A673 (cell line): ENCODE measurements at regions not wholly inside any gene's neighbourhood (a gene's known extent, or its start where the extent isn't known, plus 50 kb on each side); places are given as distances from the start of the nearest gene placed in this dataset.

Experiments
- BruUV-seq: library from RNA; stranded (reverse); fragments of 400-500 nt; replicated peaks from 2 replicates; lab custom pipeline; 2021; lab: Mats Ljungman, UMichigan
- CTCF ChIA-PET: fragments of 300-600 bp; sonication (Branson Sonifier 250); formaldehyde crosslinking; loops from one replicate; lab custom pipeline; 2022; ENCODE audit warnings: antibody characterized with exemption; lab: Charles Lee
- POLR2A ChIA-PET: fragments of 300-600 bp; sonication (Branson Sonifier 250); formaldehyde crosslinking; loops from one replicate; lab custom pipeline; 2022; ENCODE audit warnings: antibody characterized with exemption; ENCODE audit not compliant: low non-redundant PET; lab: Charles Lee
- DNase-seq: peaks from one replicate; pipeline ENCODE4 v3.0.0-alpha.2; 2015; ENCODE audit warnings: low spot score
- H3K27ac ChIP-seq: fragments of 200-600 bp; sonication (generic); 2 replicates; pipeline ENCODE4 v1.5.1; 2016; ENCODE audit warnings: mixed run types, low read depth, mild to moderate bottlenecking, mixed read lengths, antibody characterized with exemption, low read length; ENCODE audit not compliant: poor library complexity, severe bottlenecking
- H3K27me3 ChIP-seq: fragments of 200-600 bp; sonication (generic); replicated peaks from 2 replicates; pipeline ENCODE4 v1.6.1; 2017; ENCODE audit warnings: mixed run types, low read depth, mild to moderate bottlenecking, mixed read lengths, antibody characterized with exemption, low read length; ENCODE audit not compliant: insufficient read depth, poor library complexity
- H3K36me3 ChIP-seq: fragments of 200-600 bp; sonication (generic); 2 replicates; pipeline ENCODE4 v1.6.1; 2016; ENCODE audit warnings: mixed run types, mild to moderate bottlenecking, mixed read lengths, antibody characterized with exemption, low read length; ENCODE audit not compliant: insufficient read depth, poor library complexity, severe bottlenecking
- H3K4me1 ChIP-seq: fragments of 200-600 bp; sonication (generic); 2 replicates; pipeline ENCODE4 v1.6.1; 2017; ENCODE audit warnings: mixed run types, mild to moderate bottlenecking, mixed read lengths, antibody characterized with exemption, low read length; ENCODE audit not compliant: insufficient read depth, poor library complexity, severe bottlenecking
- H3K4me3 ChIP-seq: fragments of 200-600 bp; sonication (generic); 2 replicates; pipeline ENCODE4 v1.5.1; 2016; ENCODE audit warnings: low read depth, mixed run types, mild to moderate bottlenecking, mixed read lengths, low read length; ENCODE audit not compliant: poor library complexity, severe bottlenecking
- H3K9me3 ChIP-seq: fragments of 200-600 bp; sonication (generic); 2 replicates; pipeline ENCODE4 v1.6.1; 2016; ENCODE audit warnings: mixed run types, low read depth, mild to moderate bottlenecking, mixed read lengths, antibody characterized with exemption, low read length; ENCODE audit not compliant: poor library complexity, severe bottlenecking
- CTCF ChIP-seq: fragments of 300-800, 200-600 bp; sonication (generic); conservative IDR thresholded peaks from 2 replicates; pipeline ENCODE4 v1.5.1; 2017; ENCODE audit warnings: low read depth, mild to moderate bottlenecking, antibody characterized with exemption, low read length, moderate library complexity, mixed read lengths
- EZH2 ChIP-seq: fragments of 200-600 bp; sonication (generic); IDR thresholded peaks from 2 replicates; pipeline ENCODE4 v1.6.1; 2017; ENCODE audit warnings: borderline replicate concordance, low read depth, mild to moderate bottlenecking, mixed read lengths, antibody characterized with exemption, low read length; ENCODE audit not compliant: poor library complexity, severe bottlenecking
- intact Hi-C: fragments of 100-400 bp; cut with micrococcal nuclease; formaldehyde crosslinking; loops from one replicate; pipeline ENCODE4 v1.10.0; 2022; ENCODE audit not compliant: unreplicated experiment

GRCh38 chr3:187931101-187931500 lies 185.8 kb upstream of the BCL6 start:
- POLR2A ChIA-PET: no interaction called here
- intact Hi-C loops: no loop called here
- DNase-seq: no peak
- no TSS peak for BruUV-seq
- CTCF ChIA-PET: no interaction called here
- H3K27me3 ChIP-seq: no peaks in the 10 kb centered on the region
- TF ChIP-seq EZH2 (no peak), CTCF (no peak)
- no peaks in the 10 kb centered on the region for H3K36me3 ChIP-seq
- H3K4me3 ChIP-seq: no peak overlapping the region
- no peaks in the 10 kb centered on the region for H3K9me3 ChIP-seq
- no peak overlapping the region for H3K27ac ChIP-seq
- no peaks in the 10 kb centered on the region for H3K4me1 ChIP-seq

GRCh38 chr3:187931770-187932278 lies 186.6 kb upstream of the BCL6 start:
- Histone ChIP-seq H3K4me1 (no peaks in the 10 kb centered on the region), H3K27ac (no peak overlapping the region), H3K27me3 (no peaks in the 10 kb centered on the region), H3K36me3 (no peaks in the 10 kb centered on the region), H3K4me3 (no peak overlapping the region), H3K9me3 (no peaks in the 10 kb centered on the region)
- no peak for DNase-seq
- no TSS peak for BruUV-seq
- intact Hi-C loops: no loop called here
- TF ChIP-seq EZH2 (no peak), CTCF (no peak)
- POLR2A ChIA-PET: no interaction called here
- CTCF ChIA-PET: no interaction called here

- POLR2A ChIA-PET: no interaction called here
- Histone ChIP-seq H3K27me3 (no peaks in the 10 kb centered on the region), H3K27ac (no peak overlapping the region), H3K36me3 (no peaks in the 10 kb centered on the region), H3K4me3 (no peak overlapping the region), H3K9me3 (no peaks in the 10 kb centered on the region), H3K4me1 (no peaks in the 10 kb centered on the region)
- no TSS peak for BruUV-seq
- TF ChIP-seq CTCF (no peak), EZH2 (no peak)
- intact Hi-C loops: no loop called here
- CTCF ChIA-PET: no interaction called here
- no peak for DNase-seq
These were observed 187.3 kb upstream of the BCL6 start for GRCh38 chr3:187932530-187932929.
